Trophoblast cell (in vitro differentiated cells and primary cell): ENCODE measurements at regions not wholly inside any gene's neighbourhood (a gene's known extent, or its start where the extent isn't known, plus 50 kb on each side); places are given as distances from the start of the nearest gene placed in this dataset.

ENCODE experiments used
- DNase-seq, 2 donors: peaks; one replicate each; pipeline ENCODE4 v3.0.0-alpha.2; 2016
- H2AFZ ChIP-seq: 2 replicates; pipeline ENCODE4 v1.6.1; 2013; ENCODE audit warnings: low read length, moderate library complexity, mild to moderate bottlenecking; ENCODE audit not compliant: insufficient read depth, poor library complexity
- H2AK5ac ChIP-seq: 2 replicates; pipeline ENCODE4 v1.6.1; 2013; ENCODE audit warnings: mild to moderate bottlenecking, low read length
- H2BK120ac ChIP-seq: 2 replicates; pipeline ENCODE4 v1.6.1; 2013; ENCODE audit warnings: low read length, mild to moderate bottlenecking, moderate library complexity; ENCODE audit not compliant: insufficient read depth, poor library complexity
- H2BK12ac ChIP-seq: 2 replicates; pipeline ENCODE4 v1.6.1; 2013; ENCODE audit warnings: mild to moderate bottlenecking, low read length, moderate library complexity
- H2BK5ac ChIP-seq: 2 replicates; pipeline ENCODE4 v1.6.1; 2013; ENCODE audit warnings: low read length, low read depth, moderate library complexity, mild to moderate bottlenecking; ENCODE audit not compliant: poor library complexity
- H3K14ac ChIP-seq: 2 replicates; pipeline ENCODE4 v1.6.1; 2013; ENCODE audit warnings: mild to moderate bottlenecking, low read length
- H3K18ac ChIP-seq: 2 replicates; pipeline ENCODE4 v1.6.1; 2013; ENCODE audit warnings: mild to moderate bottlenecking, low read length
- H3K23ac ChIP-seq: 2 replicates; pipeline ENCODE4 v1.6.1; 2013; ENCODE audit warnings: low read length
- H3K27ac ChIP-seq: 2 replicates; pipeline ENCODE4 v1.5.1; 2013; ENCODE audit warnings: low read depth, mild to moderate bottlenecking, inconsistent platforms, low read length, moderate library complexity
- H3K27me3 ChIP-seq: 2 replicates; pipeline ENCODE4 v1.6.1; 2013; ENCODE audit warnings: inconsistent platforms, mild to moderate bottlenecking, low read length, moderate library complexity; ENCODE audit not compliant: insufficient read depth
- H3K36me3 ChIP-seq, 2 experiments: 1 replicate in 1 of 2; 2 replicates in 1 of 2; pipeline ENCODE4 v1.6.1; 2013; ENCODE audit warnings: low read length in 2 of 2, mild to moderate bottlenecking in 2 of 2, moderate library complexity in 1 of 2; ENCODE audit not compliant: insufficient read depth in 2 of 2, control insufficient read depth in 1 of 2
- H3K4ac ChIP-seq: 2 replicates; pipeline ENCODE4 v1.6.1; 2013; ENCODE audit warnings: low read depth, mild to moderate bottlenecking, low read length, moderate library complexity
- H3K4me1 ChIP-seq, 2 experiments: 1 replicate in 1 of 2; 2 replicates in 1 of 2; pipeline ENCODE4 v1.6.1; 2013; ENCODE audit warnings: low read length in 2 of 2, mild to moderate bottlenecking in 2 of 2, moderate library complexity in 1 of 2; ENCODE audit not compliant: insufficient read depth in 2 of 2, control insufficient read depth in 1 of 2
- H3K4me2 ChIP-seq: 2 replicates; pipeline ENCODE4 v1.6.1; 2013; ENCODE audit warnings: inconsistent platforms, mild to moderate bottlenecking, low read length, moderate library complexity
- H3K4me3 ChIP-seq: 2 replicates; pipeline ENCODE4 v1.5.1; 2013; ENCODE audit warnings: mild to moderate bottlenecking, low read depth, low read length, inconsistent platforms
- H3K79me1 ChIP-seq: one replicate; pipeline ENCODE4 v1.6.1; 2013; ENCODE audit warnings: low read length
- H3K79me2 ChIP-seq: 2 replicates; pipeline ENCODE4 v1.6.1; 2013; ENCODE audit warnings: low read length, mild to moderate bottlenecking; ENCODE audit not compliant: control insufficient read depth, insufficient read depth, poor library complexity
- H3K9ac ChIP-seq: 2 replicates; pipeline ENCODE4 v1.6.1; 2013; ENCODE audit warnings: mild to moderate bottlenecking, low read length
- H3K9me3 ChIP-seq: 2 replicates; pipeline ENCODE4 v1.6.1; 2013; ENCODE audit warnings: low read depth, mild to moderate bottlenecking, control low read depth, inconsistent platforms, low read length; ENCODE audit not compliant: insufficient read depth
- H4K12ac ChIP-seq: 2 replicates; pipeline ENCODE4 v1.6.1; 2013; ENCODE audit warnings: low read depth, mild to moderate bottlenecking, low read length, moderate library complexity
- H4K8ac ChIP-seq: 2 replicates; pipeline ENCODE4 v1.6.1; 2013; ENCODE audit warnings: low read depth, mild to moderate bottlenecking, low read length, moderate library complexity
- H4K91ac ChIP-seq: one replicate; pipeline ENCODE4 v1.6.1; 2013; ENCODE audit warnings: low read depth, mild to moderate bottlenecking, low read length, moderate library complexity
- WGBS: extraction: QIAGEN DNeasy Blood & Tissue Kit; methylation state at CpG from one replicate; pipeline ENCODE4 v1.1.7; 2013; ENCODE audit warnings: missing lambda C conversion rate; ENCODE audit not compliant: insufficient read length, insufficient coverage; ENCODE audit errors: extremely low coverage; 5-methylcytosine and 5-hydroxymethylcytosine counted together

GRCh38 chr6:167568407-167569024, 243.6 kb downstream of the TTLL2 start:
- no peak overlapping the region for H3K4me2 ChIP-seq
- H2AFZ ChIP-seq: no peak overlapping the region
- no peak overlapping the region for H4K8ac ChIP-seq
- H3K27me3 ChIP-seq: no peaks in the 10 kb centered on the region
- H4K12ac ChIP-seq: no peak overlapping the region
- no peak overlapping the region for H3K4ac ChIP-seq
- H2AK5ac ChIP-seq: no peak overlapping the region
- no peak overlapping the region for H2BK120ac ChIP-seq
- no peak overlapping the region for H3K23ac ChIP-seq
- no peak overlapping the region for H2BK12ac ChIP-seq
- H3K18ac ChIP-seq: no peak overlapping the region
- H3K79me2 ChIP-seq: no peaks in the 10 kb centered on the region
- H3K9ac ChIP-seq: no peak overlapping the region
- H3K9me3 ChIP-seq: peaks cover 2% of the 10 kb centered on the region
- no peak overlapping the region for H4K91ac ChIP-seq
- H3K14ac ChIP-seq: no peak overlapping the region
- WGBS: no CpG with 5 or more reads among the region's 18 CpGs
- no peak overlapping the region for H2BK5ac ChIP-seq
- peaks cover 4 to 13% of the 10 kb centered on the region in 2 experiments for H3K4me1 ChIP-seq
- H3K79me1 ChIP-seq: peaks cover 1% of the 10 kb centered on the region
- no peak for DNase-seq
- H3K27ac ChIP-seq: no peak overlapping the region
- H3K4me3 ChIP-seq: no peak overlapping the region
- no peaks in the 10 kb centered on the region for H3K36me3 ChIP-seq

- Histone ChIP-seq H3K27me3 (no peaks in the 10 kb centered on the region), H3K23ac (no peak overlapping the region), H3K4me1 (peaks cover 4 to 13% of the 10 kb centered on the region in 2 experiments), H3K4me2 (no peak overlapping the region), H3K14ac (no peak overlapping the region), H2BK5ac (no peak overlapping the region), H2AFZ (no peak overlapping the region), H2BK120ac (no peak overlapping the region), H4K12ac (no peak overlapping the region), H3K9ac (no peak overlapping the region), H3K4me3 (no peak overlapping the region), H3K36me3 (no peaks in the 10 kb centered on the region), H3K18ac (no peak overlapping the region), H3K79me2 (no peaks in the 10 kb centered on the region), H2AK5ac (no peak overlapping the region), H4K8ac (no peak overlapping the region), H4K91ac (no peak overlapping the region), H2BK12ac (no peak overlapping the region), H3K27ac (no peak overlapping the region), H3K4ac (no peak overlapping the region), H3K79me1 (peaks cover 1% of the 10 kb centered on the region), H3K9me3 (peaks cover 2% of the 10 kb centered on the region)
- no peak for DNase-seq
- WGBS: no CpG with 5 or more reads among the region's 31 CpGs
These were observed 244.3 kb downstream of the TTLL2 start for GRCh38 chr6:167569041-167569805.

- WGBS: no CpG with 5 or more reads among the region's 14 CpGs
- no peak overlapping the region for H3K4me2 ChIP-seq
- no peak overlapping the region for H2BK120ac ChIP-seq
- H3K27ac ChIP-seq: no peak overlapping the region
- no peak overlapping the region for H3K18ac ChIP-seq
- H3K4me3 ChIP-seq: no peak overlapping the region
- no peak overlapping the region for H4K91ac ChIP-seq
- H3K79me1 ChIP-seq: peaks cover 1% of the 10 kb centered on the region
- H4K8ac ChIP-seq: no peak overlapping the region
- H3K14ac ChIP-seq: no peak overlapping the region
- H2AFZ ChIP-seq: no peak overlapping the region
- peaks cover 2% of the 10 kb centered on the region for H3K9me3 ChIP-seq
- DNase-seq: no peak
- no peak overlapping the region for H2BK5ac ChIP-seq
- no peak overlapping the region for H3K4ac ChIP-seq
- no peaks in the 10 kb centered on the region for H3K36me3 ChIP-seq
- H3K27me3 ChIP-seq: no peaks in the 10 kb centered on the region
- no peaks in the 10 kb centered on the region for H3K79me2 ChIP-seq
- no peak overlapping the region for H4K12ac ChIP-seq
- no peak overlapping the region for H2AK5ac ChIP-seq
- H3K9ac ChIP-seq: no peak overlapping the region
- H2BK12ac ChIP-seq: no peak overlapping the region
- H3K4me1 ChIP-seq: peaks cover 4 to 13% of the 10 kb centered on the region in 2 experiments
- H3K23ac ChIP-seq: no peak overlapping the region
These were observed 245.0 kb downstream of the TTLL2 start for GRCh38 chr6:167569879-167570278.

GRCh38 chr6:167570460-167571400, 245.8 kb downstream of the TTLL2 start:
- Histone ChIP-seq H3K4ac (no peak overlapping the region), H3K14ac (no peak overlapping the region), H2BK120ac (no peak overlapping the region), H3K9ac (no peak overlapping the region), H2AK5ac (no peak overlapping the region), H2AFZ (no peak overlapping the region), H4K91ac (no peak overlapping the region), H2BK5ac (no peak overlapping the region), H3K79me1 (peaks cover 1% of the 10 kb centered on the region), H2BK12ac (no peak overlapping the region), H4K12ac (no peak overlapping the region), H3K27ac (no peak overlapping the region), H3K79me2 (no peaks in the 10 kb centered on the region), H3K27me3 (no peaks in the 10 kb centered on the region), H3K18ac (no peak overlapping the region), H3K4me3 (no peak overlapping the region), H3K36me3 (no peaks in the 10 kb centered on the region), H3K4me2 (no peak overlapping the region), H3K23ac (no peak overlapping the region), H3K4me1 (peaks cover 4 to 13% of the 10 kb centered on the region in 2 experiments), H3K9me3 (no peaks in the 10 kb centered on the region), H4K8ac (no peak overlapping the region)
- no CpG with 5 or more reads among the region's 25 CpGs for WGBS
- DNase-seq: no peak
